Upper lobe of left lung (tissue), 6 donors: ENCODE measurements at regions not wholly inside any gene's neighbourhood (a gene's known extent, or its start where the extent isn't known, plus 50 kb on each side); places are given as distances from the start of the nearest gene placed in this dataset.

Experiments used
- ATAC-seq, 2 donors: fragments of 200-7000 bp; cut with Tn5 transposase; one replicate each; pipeline ENCODE4 v1.9.1; 2022; ENCODE audit warnings: mild to moderate bottlenecking in 2 of 2, moderate library complexity in 2 of 2; ENCODE audit not compliant: low FRiP score in 2 of 2
- DNase-seq, 2 donors: peaks; one replicate each; pipeline ENCODE4 v3.0.0-alpha.2; 2019 to 2020
- H3K27ac ChIP-seq, 4 donors: fragments of 200-600 bp; sonication (generic); one replicate each; pipeline ENCODE4 v1.5.1; 2016 to 2019
- H3K27me3 ChIP-seq, 4 donors: fragments of 200-600 bp; sonication (generic); one replicate each; pipeline ENCODE4 v1.5.1; 2017 to 2019
- H3K36me3 ChIP-seq, 4 donors: fragments of 200-600 bp; sonication (generic); one replicate each; pipeline ENCODE4 v1.5.1; 2016 to 2019
- H3K4me1 ChIP-seq, 4 donors: fragments of 200-600 bp; sonication (generic); one replicate each; pipeline ENCODE4 v1.5.1; 2018 to 2019
- H3K4me3 ChIP-seq, 4 donors: fragments of 200-600 bp; sonication (generic); one replicate each; pipeline ENCODE4 v1.5.1; 2017 to 2019; ENCODE audit warnings: mild to moderate bottlenecking in 2 of 4, moderate library complexity in 1 of 4
- H3K9me3 ChIP-seq, 4 donors: fragments of 200-600 bp; sonication (generic); one replicate each; pipeline ENCODE4 v1.5.1; 2018 to 2019
- CTCF ChIP-seq, 6 experiments: fragments of 450-650 bp in 4 of 6; fragments of 200-600 bp in 2 of 6; sonication (generic) in 2 of 6; IDR thresholded peaks; one replicate each; pipeline ENCODE4 v1.5.1; 2016 to 2019; ENCODE audit warnings: antibody characterized with exemption in 6 of 6
- EP300 ChIP-seq, 4 donors: sonication (generic); formaldehyde crosslinking; IDR thresholded peaks; one replicate each; pipeline ENCODE4 v1.5.1; 2017; ENCODE audit warnings: antibody characterized with exemption in 4 of 4, control low read depth in 2 of 4
- POLR2A ChIP-seq, 4 donors: fragments of 450-650 bp; IDR thresholded peaks; one replicate each; pipeline ENCODE4 v1.5.1; 2016 to 2017; ENCODE audit warnings: antibody characterized with exemption in 4 of 4, mild to moderate bottlenecking in 2 of 4
- POLR2AphosphoS5 ChIP-seq, 2 donors: sonication (generic); formaldehyde crosslinking; IDR thresholded peaks; one replicate each; pipeline ENCODE4 v1.5.1; 2017; ENCODE audit warnings: antibody characterized with exemption in 2 of 2
- WGBS, 2 donors: methylation state at CpG; one replicate each; pipeline ENCODE4 v1.1.5; 2017 to 2018; 5-methylcytosine and 5-hydroxymethylcytosine counted together
- donor health status: DM: no; HTN: no; CAD: no; lungs with moderate emphysema.
- donor health status: DM: no; HTN: yes; CAD: no; lungs with severe emphysema.

- Histone ChIP-seq H3K4me1 (no peaks in the 10 kb centered on the region), H3K27ac (no peak overlapping the region), H3K27me3 (no peaks in the 10 kb centered on the region), H3K4me3 (no peak overlapping the region), H3K9me3 (no peaks in the 10 kb centered on the region), H3K36me3 (no peaks in the 10 kb centered on the region)
- ATAC-seq, result no peak
- TF ChIP-seq POLR2AphosphoS5 (IDR thresholded peaks at IDR 0.05) (no peak), POLR2A (IDR thresholded peaks at IDR 0.05) (no peak), CTCF (IDR thresholded peaks at IDR 0.05) (no peak), EP300 (IDR thresholded peaks at IDR 0.05) (no peak)
- WGBS, 2 donors, result 87% methylated on average over 3 to 4 of the region's 4 CpGs
- no peak for DNase-seq
Observed at GRCh38 chr10:125450218-125450617, 232.7 kb downstream of the TEX36 start.

- DNase-seq, result no peak
- 90 to 93% methylated on average over 9 of the region's 9 CpGs for WGBS, 2 donors
- Histone ChIP-seq H3K4me3 (no peak overlapping the region), H3K36me3 (no peaks in the 10 kb centered on the region), H3K4me1 (no peaks in the 10 kb centered on the region), H3K27ac (no peak overlapping the region), H3K9me3 (no peaks in the 10 kb centered on the region), H3K27me3 (no peaks in the 10 kb centered on the region)
- ATAC-seq, result no peak
- TF ChIP-seq POLR2AphosphoS5 (IDR thresholded peaks at IDR 0.05), result no peak
Observed at GRCh38 chr10:125449571-125449970, 233.4 kb downstream of the TEX36 start.

- peak in 1 of 6 experiments; percentile 12 for TF ChIP-seq CTCF (IDR thresholded peaks at IDR 0.05)
- no peak for TF ChIP-seq EP300 (IDR thresholded peaks at IDR 0.05)
- TF ChIP-seq POLR2AphosphoS5 (IDR thresholded peaks at IDR 0.05), result no peak
- Histone ChIP-seq H3K4me1 (no peaks in the 10 kb centered on the region), H3K27me3 (no peaks in the 10 kb centered on the region), H3K9me3 (no peaks in the 10 kb centered on the region), H3K36me3 (no peaks in the 10 kb centered on the region), H3K4me3 (no peak overlapping the region), H3K27ac (no peak overlapping the region)
- ATAC-seq (peak in 1 of 2 donors; percentile 10), DNase-seq (no peak)
- WGBS, 2 donors, result 32 to 39% methylated on average over 5 of the region's 5 CpGs
Observed at GRCh38 chr10:125448596-125448995, 234.4 kb downstream of the TEX36 start.

- Histone ChIP-seq H3K36me3 (no peaks in the 10 kb centered on the region), H3K27ac (no peak overlapping the region), H3K9me3 (no peaks in the 10 kb centered on the region), H3K4me1 (no peaks in the 10 kb centered on the region), H3K4me3 (no peak overlapping the region), H3K27me3 (no peaks in the 10 kb centered on the region)
- ATAC-seq (no peak), DNase-seq (no peak)
- no peak for TF ChIP-seq POLR2AphosphoS5 (IDR thresholded peaks at IDR 0.05)
- TF ChIP-seq CTCF (IDR thresholded peaks at IDR 0.05), result no peak
- TF ChIP-seq POLR2A (IDR thresholded peaks at IDR 0.05), result no peak
- no peak for TF ChIP-seq EP300 (IDR thresholded peaks at IDR 0.05)
- 86 to 96% methylated on average over 9 of the region's 9 CpGs for WGBS, 2 donors
Observed at GRCh38 chr10:125444790-125445189, 238.2 kb downstream of the TEX36 start.

GRCh38 chr10:125442856-125443540 is 240.0 kb downstream of the TEX36 start:
- no peaks in the 10 kb centered on the region for H3K36me3 ChIP-seq
- 75 to 86% methylated on average over 13 of the region's 13 CpGs for WGBS, 2 donors
- no peak for DNase-seq
- TF ChIP-seq POLR2A (IDR thresholded peaks at IDR 0.05) (no peak), POLR2AphosphoS5 (IDR thresholded peaks at IDR 0.05) (no peak), CTCF (IDR thresholded peaks at IDR 0.05) (no peak), EP300 (IDR thresholded peaks at IDR 0.05) (no peak)
- H3K4me1 ChIP-seq, result no peaks in the 10 kb centered on the region
- H3K4me3 ChIP-seq, result no peak overlapping the region
- no peaks in the 10 kb centered on the region for H3K9me3 ChIP-seq
- peak in 1 of 2 donors; percentile 5 for ATAC-seq
- no peaks in the 10 kb centered on the region for H3K27me3 ChIP-seq
- H3K27ac ChIP-seq, result no peak overlapping the region
